ENCODE measurements at regions not wholly inside any gene's neighbourhood (a gene's known extent, or its start where the extent isn't known, plus 50 kb on each side); places are given as distances from the start of the nearest gene placed in this dataset.

GRCh38 chr5:167743695-167744464, 547.6 kb upstream of the WWC1 start:
- no peak overlapping the region for H3K4me3 ChIP-seq (ENCODE audit: low read depth, low read length)
- TF ChIP-seq CTCF (IDR thresholded peaks at IDR 0.05; ENCODE audit: low read depth, low read length) = no peak
- TF ChIP-seq POLR2A (IDR thresholded peaks at IDR 0.05; ENCODE audit: extremely low read depth, insufficient read length) = no peak
- TF ChIP-seq MAX (IDR thresholded peaks at IDR 0.05; ENCODE audit: low read depth, low read length) = no peak
- TF ChIP-seq MYC (IDR thresholded peaks at IDR 0.05; ENCODE audit: low read depth, low read length) = no peak
- no peak for DNase-seq (ENCODE audit: low read depth)

GRCh38 chr5:167745868-167746267, 545.6 kb upstream of the WWC1 start:
- TF ChIP-seq POLR2A (IDR thresholded peaks at IDR 0.05; ENCODE audit: extremely low read depth, insufficient read length) = no peak
- DNase-seq (ENCODE audit: low read depth) = no peak
- H3K4me3 ChIP-seq (ENCODE audit: low read depth, low read length) = no peak overlapping the region

- TF ChIP-seq MYC (IDR thresholded peaks at IDR 0.05; ENCODE audit: low read depth, low read length) (no peak), MAX (IDR thresholded peaks at IDR 0.05; ENCODE audit: low read depth, low read length) (no peak), POLR2A (IDR thresholded peaks at IDR 0.05; ENCODE audit: extremely low read depth, insufficient read length) (no peak), CTCF (IDR thresholded peaks at IDR 0.05; ENCODE audit: low read depth, low read length) (no peak)
- no peak for DNase-seq (ENCODE audit: low read depth)
- H3K4me3 ChIP-seq (ENCODE audit: low read depth, low read length) = no peak overlapping the region
Observed at GRCh38 chr5:167750586-167750985, 540.9 kb upstream of the WWC1 start.

GRCh38 chr5:167752936-167753335, 538.5 kb upstream of the WWC1 start:
- no peak for DNase-seq (ENCODE audit: low read depth)
- H3K4me3 ChIP-seq (ENCODE audit: low read depth, low read length) = no peak overlapping the region
- TF ChIP-seq CTCF (IDR thresholded peaks at IDR 0.05; ENCODE audit: low read depth, low read length) (no peak), MAX (IDR thresholded peaks at IDR 0.05; ENCODE audit: low read depth, low read length) (no peak), POLR2A (IDR thresholded peaks at IDR 0.05; ENCODE audit: extremely low read depth, insufficient read length) (no peak), MYC (IDR thresholded peaks at IDR 0.05; ENCODE audit: low read depth, low read length) (no peak)

GRCh38 chr5:167753725-167754490, 537.5 kb upstream of the WWC1 start:
- no peak overlapping the region for H3K4me3 ChIP-seq (ENCODE audit: low read depth, low read length)
- no peak for DNase-seq (ENCODE audit: low read depth)
- TF ChIP-seq POLR2A (IDR thresholded peaks at IDR 0.05; ENCODE audit: extremely low read depth, insufficient read length) (no peak), MYC (IDR thresholded peaks at IDR 0.05; ENCODE audit: low read depth, low read length) (no peak), CTCF (IDR thresholded peaks at IDR 0.05; ENCODE audit: low read depth, low read length) (no peak), MAX (IDR thresholded peaks at IDR 0.05; ENCODE audit: low read depth, low read length) (no peak)

GRCh38 chr5:167754501-167755021, 536.9 kb upstream of the WWC1 start:
- no peak for TF ChIP-seq CTCF (IDR thresholded peaks at IDR 0.05; ENCODE audit: low read depth, low read length)
- TF ChIP-seq MAX (IDR thresholded peaks at IDR 0.05; ENCODE audit: low read depth, low read length) = no peak
- no peak for TF ChIP-seq MYC (IDR thresholded peaks at IDR 0.05; ENCODE audit: low read depth, low read length)
- no peak for TF ChIP-seq POLR2A (IDR thresholded peaks at IDR 0.05; ENCODE audit: extremely low read depth, insufficient read length)
- no peak overlapping the region for H3K4me3 ChIP-seq (ENCODE audit: low read depth, low read length)
- DNase-seq (ENCODE audit: low read depth) = no peak

Data from NB4 (cell line).